SK-N-SH (cell line): ENCODE measurements at regions not wholly inside any gene's neighbourhood (a gene's known extent, or its start where the extent isn't known, plus 50 kb on each side); places are given as distances from the start of the nearest gene placed in this dataset.

Source experiments
- CTCF ChIA-PET: fragments of 300-600, 350-600 bp; formaldehyde crosslinking; extraction: SDS; loops from one replicate; lab custom pipeline; 2021; lab: Yijun Ruan, JAX
- POLR2A ChIA-PET: fragments of 350-600 bp; sonication (Branson Sonifier 250); formaldehyde crosslinking; extraction: SDS; loops from one replicate; lab custom pipeline; 2020; ENCODE audit warnings: antibody characterized with exemption, inconsistent platforms; lab: Yijun Ruan, JAX
- DNase-seq: peaks from one replicate; pipeline ENCODE4 v3.0.0; 2012
- H2AFZ ChIP-seq: fragments of 200-600 bp; sonication (generic); 2 replicates; pipeline ENCODE4 v1.8.1; 2016; ENCODE audit warnings: antibody characterized with exemption, mild to moderate bottlenecking, low read depth
- H3F3A ChIP-seq: fragments of 200-600 bp; sonication (generic); replicated peaks from 2 replicates; pipeline ENCODE3; 2016; ENCODE audit warnings: antibody characterized with exemption, mild to moderate bottlenecking; ENCODE audit not compliant: insufficient read depth
- H3K27ac ChIP-seq, 2 experiments: fragments of 200-500 bp in 1 of 2; fragments of 200-600 bp in 1 of 2; sonication (Bioruptor generic) in 1 of 2; sonication (generic), shearing (Covaris generic) in 1 of 2; 2 replicates each; pipeline versions ENCODE4 v1.5.1 to v1.6.1; 2014 to 2016; ENCODE audit warnings: low read depth in 2 of 2, inconsistent platforms in 1 of 2, low read length in 1 of 2, mild to moderate bottlenecking in 1 of 2, mixed read lengths in 1 of 2
- H3K27me3 ChIP-seq: fragments of 200-600 bp; sonication (generic), shearing (Covaris generic); 2 replicates; pipeline ENCODE4 v1.6.1; 2016; ENCODE audit warnings: mixed run types; ENCODE audit not compliant: insufficient read depth
- H3K36me3 ChIP-seq, 2 experiments: fragments of 200-500 bp in 1 of 2; fragments of 200-600 bp in 1 of 2; sonication (Bioruptor generic) in 1 of 2; sonication (generic) in 1 of 2; replicated peaks in 1 of 2; 2 replicates each; pipeline versions ENCODE3 to v1.5.1; 2014 to 2016; ENCODE audit warnings: low read length in 1 of 2, mild to moderate bottlenecking in 1 of 2; ENCODE audit not compliant: insufficient read depth in 2 of 2, control insufficient read depth in 1 of 2
- H3K4me1 ChIP-seq, 2 experiments: fragments of 200-500 bp in 1 of 2; fragments of 200-600 bp in 1 of 2; sonication (Bioruptor generic) in 1 of 2; sonication (generic), shearing (Covaris generic) in 1 of 2; 2 replicates each; pipeline versions ENCODE4 v1.5.1 to v1.6.1; 2014 to 2016; ENCODE audit warnings: low read depth in 1 of 2, low read length in 1 of 2, mixed run types in 1 of 2; ENCODE audit not compliant: insufficient read depth in 2 of 2, control insufficient read depth in 1 of 2
- H3K4me2 ChIP-seq: fragments of 200-600 bp; sonication (generic), shearing (Covaris generic); 2 replicates; pipeline ENCODE4 v1.6.1; 2017; ENCODE audit warnings: mixed run types
- H3K4me3 ChIP-seq, 2 experiments: fragments of 200-500 bp in 1 of 2; fragments of 200-600 bp in 1 of 2; sonication (Bioruptor generic) in 1 of 2; sonication (generic), shearing (Covaris generic) in 1 of 2; 2 replicates each; pipeline versions ENCODE4 v1.5.1 to v1.8.1; 2014 to 2016; ENCODE audit warnings: low read depth in 2 of 2, inconsistent platforms in 1 of 2, low read length in 1 of 2, mild to moderate bottlenecking in 1 of 2, mixed read lengths in 1 of 2, moderate library complexity in 1 of 2
- H3K79me2 ChIP-seq: fragments of 200-600 bp; sonication (generic); 2 replicates; pipeline ENCODE4 v1.8.1; 2017; ENCODE audit warnings: mild to moderate bottlenecking; ENCODE audit not compliant: insufficient read depth
- H3K9ac ChIP-seq: fragments of 200-600 bp; sonication (generic); 2 replicates; pipeline ENCODE4 v1.6.1; 2017; ENCODE audit warnings: mixed run types
- H3K9me2 ChIP-seq: fragments of 200-600 bp; sonication (generic); 2 replicates; pipeline ENCODE4 v1.6.1; 2017; ENCODE audit warnings: mixed run types
- H3K9me3 ChIP-seq: fragments of 200-600 bp; sonication (generic); 2 replicates; pipeline ENCODE4 v1.6.1; 2017; ENCODE audit warnings: mixed run types, mild to moderate bottlenecking, moderate library complexity
- H4K20me1 ChIP-seq: fragments of 200-600 bp; sonication (generic); 2 replicates; pipeline ENCODE4 v1.6.1; 2017; ENCODE audit warnings: mild to moderate bottlenecking, mixed run types; ENCODE audit not compliant: insufficient read depth
- CHD2 ChIP-seq: fragments of 150-350 bp; IDR thresholded peaks from 2 replicates; pipeline ENCODE4 v1.6.1; 2018; ENCODE audit warnings: low read length; ENCODE audit not compliant: partially characterized antibody
- CTCF ChIP-seq: fragments of 200-600 bp; sonication (generic); IDR thresholded peaks from 2 replicates; pipeline ENCODE4 v1.6.1; 2017; ENCODE audit warnings: antibody characterized with exemption, mild to moderate bottlenecking, moderate library complexity
- FOSL2 ChIP-seq: IDR thresholded peaks from 2 replicates; pipeline ENCODE4 v1.4.0; 2012; ENCODE audit warnings: low read depth, mild to moderate bottlenecking, moderate library complexity, borderline replicate concordance
- FOXJ3 ChIP-seq: sonication (generic); formaldehyde crosslinking; IDR thresholded peaks from 2 replicates; pipeline ENCODE4 v1.5.1; 2020; ENCODE audit warnings: mild to moderate bottlenecking, missing genetic modification reagents
- FOXM1 ChIP-seq: IDR thresholded peaks from 2 replicates; pipeline ENCODE4 v1.4.0; 2012; ENCODE audit warnings: low read depth, mild to moderate bottlenecking
- GABPA ChIP-seq: IDR thresholded peaks from 2 replicates; pipeline ENCODE4 v1.4.0; 2012; ENCODE audit warnings: low read depth, mild to moderate bottlenecking
- GATA2 ChIP-seq: sonication (generic); formaldehyde crosslinking; IDR thresholded peaks from 2 replicates; pipeline ENCODE4 v1.5.0; 2020; ENCODE audit warnings: mild to moderate bottlenecking, missing genetic modification reagents
- JUND ChIP-seq: IDR thresholded peaks from 2 replicates; pipeline ENCODE4 v1.4.0; 2012
- NFIC ChIP-seq: IDR thresholded peaks from 2 replicates; pipeline ENCODE4 v1.4.0; 2012; ENCODE audit warnings: borderline replicate concordance
- REST ChIP-seq: IDR thresholded peaks from 2 replicates; pipeline ENCODE4 v1.6.1; 2012; ENCODE audit warnings: mild to moderate bottlenecking, low read depth, low read length, moderate library complexity
- SIN3A ChIP-seq: IDR thresholded peaks from 2 replicates; pipeline ENCODE4 v1.6.1; 2012; ENCODE audit warnings: low read depth, mild to moderate bottlenecking, low read length, moderate library complexity, borderline replicate concordance
- TAF1 ChIP-seq: IDR thresholded peaks from 2 replicates; pipeline ENCODE4 v1.6.1; 2012; ENCODE audit warnings: low read depth, mild to moderate bottlenecking, low read length, moderate library complexity, borderline replicate concordance
- TEAD4 ChIP-seq: IDR thresholded peaks from 2 replicates; pipeline ENCODE4 v1.4.0; 2012; ENCODE audit warnings: mild to moderate bottlenecking, borderline replicate concordance; ENCODE audit not compliant: insufficient read depth
- USF1 ChIP-seq: IDR thresholded peaks from 2 replicates; pipeline ENCODE4 v1.4.0; 2012; ENCODE audit warnings: low read depth, borderline replicate concordance
- ZBTB33 ChIP-seq: IDR thresholded peaks from 2 replicates; pipeline ENCODE4 v1.4.0; 2012; ENCODE audit warnings: low read depth, borderline replicate concordance
- WGBS: methylation state at CpG from one replicate; pipeline ENCODE4 v1.1.6; 2017; ENCODE audit warnings: low lambda C conversion rate; 5-methylcytosine and 5-hydroxymethylcytosine counted together

- no peaks in the 10 kb centered on the region for H3K27me3 ChIP-seq
- H3K36me3 ChIP-seq, result no peaks in the 10 kb centered on the region
- CTCF ChIA-PET, result no interaction called here
- peaks cover 6% of the 10 kb centered on the region for H3F3A ChIP-seq
- H3K79me2 ChIP-seq, result peaks cover 22% of the 10 kb centered on the region
- no peak for TF ChIP-seq CTCF
- no peak for TF ChIP-seq GABPA
- no peak for TF ChIP-seq TAF1
- no peak for TF ChIP-seq ZBTB33
- TF ChIP-seq CHD2, result no peak
- no peak for TF ChIP-seq SIN3A
- no peak for TF ChIP-seq FOSL2
- TF ChIP-seq FOXM1, result no peak
- TF ChIP-seq JUND, result no peak
- no peak for TF ChIP-seq FOXJ3 (CRISPR knock-in tag)
- no peak for TF ChIP-seq USF1
- no peak for TF ChIP-seq TEAD4
- H4K20me1 ChIP-seq, result no peaks in the 10 kb centered on the region
- H3K4me1 ChIP-seq, result peaks cover 0 to 22% of the 10 kb centered on the region in 2 experiments; a peak in 1 of 4 replicates
- no peak for DNase-seq
- H3K9me3 ChIP-seq, result no peaks in the 10 kb centered on the region
- no peaks in the 10 kb centered on the region for H3K9me2 ChIP-seq
- WGBS, result 96% methylated on average over 7 of the region's 7 CpGs
- H3K9ac ChIP-seq, result no peak overlapping the region
- H3K27ac ChIP-seq, result no peak overlapping the region
- POLR2A ChIA-PET, result no interaction called here
- H2AFZ ChIP-seq, result no peak overlapping the region
- no peak overlapping the region for H3K4me3 ChIP-seq
- H3K4me2 ChIP-seq, result no peak overlapping the region
Observed at GRCh38 chr17:72507370-72507769, 386.6 kb downstream of the SOX9 start.

GRCh38 chr17:72510351-72511016 lies 389.7 kb downstream of the SOX9 start:
- Histone ChIP-seq H4K20me1 (no peaks in the 10 kb centered on the region), H3K9me2 (no peaks in the 10 kb centered on the region), H3F3A (peaks cover 6% of the 10 kb centered on the region), H3K27ac (peak overlapping the region in 1 of 2 experiments; percentile 12; a peak in 1 of 4 replicates), H2AFZ (0 out of 2 replicates have a peak overlapping the region, but pooled peaks have one; percentile 53), H3K36me3 (no peaks in the 10 kb centered on the region), H3K9me3 (no peaks in the 10 kb centered on the region), H3K79me2 (peaks cover 24% of the 10 kb centered on the region), H3K9ac (no peak overlapping the region), H3K4me2 (peak overlapping the region; percentile 14), H3K4me1 (peaks cover 4 to 32% of the 10 kb centered on the region in 2 experiments; a peak in 3 of 4 replicates), H3K4me3 (no peak overlapping the region), H3K27me3 (no peaks in the 10 kb centered on the region)
- ChIA-PET CTCF (interaction anchor here (0.6 to 1.5 kb wide), 3 partner anchors 30 to 385 kb away, joined by 3 to 4 read pairs (median 4); no protein-coding TSS in a partner anchor), POLR2A (no interaction called here)
- WGBS, result 86% methylated on average over 3 of the region's 3 CpGs
- DNase-seq, result no peak
- TF ChIP-seq NFIC, result no peak
- TF ChIP-seq REST, result no peak
- TF ChIP-seq CHD2, result no peak
- TF ChIP-seq GATA2, result no peak
